ENCODE measurements at regions not wholly inside any gene's neighbourhood (a gene's known extent, or its start where the extent isn't known, plus 50 kb on each side); places are given as distances from the start of the nearest gene placed in this dataset.
"Not testable (repeated sequence)": the region's sequence is repeated elsewhere in the genome, so short reads cannot be mapped to it uniquely, and the experiment has no call there.

GRCh38 chr3:20904671-20905070, 718.7 kb upstream of the SGO1 start:
- no peak for DNase-seq

GRCh38 chr3:20898962-20899361, 713.0 kb upstream of the SGO1 start:
- no peak for DNase-seq

- DNase-seq: no peak
Measured at GRCh38 chr3:20890111-20890519, 704.1 kb upstream of the SGO1 start.

GRCh38 chr3:20878691-20879090, 692.7 kb upstream of the SGO1 start:
- DNase-seq: no peak

- no peak for DNase-seq
Measured at GRCh38 chr3:20873235-20873634, 687.2 kb upstream of the SGO1 start.

- DNase-seq: no peak
Measured at GRCh38 chr3:20870106-20870899, 684.3 kb upstream of the SGO1 start.

- no peak for DNase-seq
Measured at GRCh38 chr3:20865803-20866202, 679.8 kb upstream of the SGO1 start.

- no peak for DNase-seq
Measured at GRCh38 chr3:20861454-20861853, 675.4 kb upstream of the SGO1 start.

GRCh38 chr3:20857636-20858035, 671.6 kb upstream of the SGO1 start:
- no peak for DNase-seq

- DNase-seq: no peak
Measured at GRCh38 chr3:20853890-20854289, 667.9 kb upstream of the SGO1 start.

GRCh38 chr3:20852712-20853111, 666.7 kb upstream of the SGO1 start:
- DNase-seq: no peak

GRCh38 chr3:20849975-20850374, 664.0 kb upstream of the SGO1 start:
- no peak for DNase-seq

- no peak for DNase-seq
Measured at GRCh38 chr3:20846832-20847231, 660.8 kb upstream of the SGO1 start.

- DNase-seq: no peak
Measured at GRCh38 chr3:20846066-20846465, 660.1 kb upstream of the SGO1 start.

- no peak for DNase-seq
Measured at GRCh38 chr3:20844851-20845250, 658.8 kb upstream of the SGO1 start.

GRCh38 chr3:20842594-20843436, 656.8 kb upstream of the SGO1 start:
- no peak for DNase-seq

GRCh38 chr3:20842002-20842401, 656.0 kb upstream of the SGO1 start:
- DNase-seq: no peak

GRCh38 chr3:20837676-20838302, 651.8 kb upstream of the SGO1 start:
- no peak for DNase-seq

GRCh38 chr3:20836801-20837200, 650.8 kb upstream of the SGO1 start:
- no peak for DNase-seq

GRCh38 chr3:20832963-20833362, 647.0 kb upstream of the SGO1 start:
- no peak for DNase-seq

GRCh38 chr3:20822251-20822650, 636.2 kb upstream of the SGO1 start:
- DNase-seq: no peak

GRCh38 chr3:20820872-20821271, 634.9 kb upstream of the SGO1 start:
- not testable (repeated sequence) for DNase-seq

GRCh38 chr3:20811631-20812030, 625.6 kb upstream of the SGO1 start:
- DNase-seq: no peak

- DNase-seq: no peak
Measured at GRCh38 chr3:20811006-20811405, 625.0 kb upstream of the SGO1 start.
